Keratinocyte (primary cell): ENCODE measurements at regions not wholly inside any gene's neighbourhood (a gene's known extent, or its start where the extent isn't known, plus 50 kb on each side); places are given as distances from the start of the nearest gene placed in this dataset.

Experiments used
- DNase-seq: peaks from one replicate; pipeline ENCODE4 v3.0.0-alpha.2; 2011; ENCODE audit warnings: low read depth, missing footprints, low spot score
- FAIRE-seq: peaks from 2 replicates; lab custom pipeline; 2011; peaks lifted over from hg19 to GRCh38; lab: Jason Lieb, UNC
- H2AFZ ChIP-seq: 2 replicates; pipeline ENCODE4 v1.6.0; 2012; ENCODE audit warnings: low read length, control low read depth, inconsistent platforms; ENCODE audit not compliant: control insufficient read depth
- H3K27ac ChIP-seq: 2 replicates; pipeline ENCODE4 v1.5.1; 2011; ENCODE audit warnings: low read length; ENCODE audit not compliant: control insufficient read depth, insufficient read depth
- H3K27me3 ChIP-seq: 3 replicates; pipeline ENCODE4 v1.6.0; 2011; ENCODE audit warnings: low read length; ENCODE audit not compliant: control insufficient read depth, insufficient read depth; ENCODE audit errors: extremely low read depth
- H3K36me3 ChIP-seq, 2 experiments: 2 replicates in 1 of 2; 3 replicates in 1 of 2; pipeline ENCODE4 v1.5.1; 2011; ENCODE audit warnings: low read length in 2 of 2, mild to moderate bottlenecking in 1 of 2; ENCODE audit not compliant: control insufficient read depth in 2 of 2, insufficient read depth in 2 of 2; ENCODE audit errors: extremely low read depth in 1 of 2
- H3K4me1 ChIP-seq: 3 replicates; pipeline ENCODE4 v1.5.1; 2011; ENCODE audit warnings: low read length; ENCODE audit not compliant: control insufficient read depth, insufficient read depth; ENCODE audit errors: extremely low read depth
- H3K4me2 ChIP-seq: 3 replicates; pipeline ENCODE4 v1.6.0; 2011; ENCODE audit warnings: low read depth, low read length; ENCODE audit not compliant: control insufficient read depth, insufficient read depth; ENCODE audit errors: extremely low read depth
- H3K4me3 ChIP-seq, 3 experiments: fragments of 200-600 bp in 1 of 3; sonication (generic) in 1 of 3; 2 replicates in 2 of 3; 3 replicates in 1 of 3; pipeline ENCODE4 v1.5.1; 2011 to 2016; ENCODE audit warnings: low read length in 3 of 3, mild to moderate bottlenecking in 3 of 3, control low read depth in 2 of 3, inconsistent platforms in 1 of 3, low read depth in 1 of 3, mixed read lengths in 1 of 3, mixed run types in 1 of 3, moderate library complexity in 1 of 3; ENCODE audit not compliant: control insufficient read depth in 2 of 3, insufficient read depth in 2 of 3; ENCODE audit errors: extremely low read depth in 1 of 3
- H3K79me2 ChIP-seq: 2 replicates; pipeline ENCODE4 v1.6.0; 2012; ENCODE audit warnings: low read length; ENCODE audit not compliant: control insufficient read depth, insufficient read depth
- H3K9ac ChIP-seq: 3 replicates; pipeline ENCODE4 v1.6.0; 2011; ENCODE audit warnings: low read length; ENCODE audit not compliant: control insufficient read depth, insufficient read depth; ENCODE audit errors: extremely low read depth
- H3K9me1 ChIP-seq: 3 replicates; pipeline ENCODE4 v1.6.0; 2011; ENCODE audit warnings: low read length; ENCODE audit not compliant: control insufficient read depth, insufficient read depth; ENCODE audit errors: extremely low read depth
- H3K9me3 ChIP-seq: 2 replicates; pipeline ENCODE4 v1.5.1; 2012; ENCODE audit warnings: low read depth, low read length; ENCODE audit not compliant: control insufficient read depth
- H4K20me1 ChIP-seq: 3 replicates; pipeline ENCODE4 v1.6.0; 2011; ENCODE audit warnings: low read length; ENCODE audit not compliant: control insufficient read depth, insufficient read depth; ENCODE audit errors: extremely low read depth
- EZH2 ChIP-seq: IDR thresholded peaks from one replicate; pipeline ENCODE4 v1.6.1; 2012; ENCODE audit warnings: inconsistent platforms, mild to moderate bottlenecking, low read length, moderate library complexity
- dilution Hi-C: fragments of 300-500 bp; cut with MboI; formaldehyde crosslinking; loops from one replicate; pipeline ENCODE4 v1.7.0; 2020; ENCODE audit warnings: low sequenced_read_pairs; ENCODE audit not compliant: extremely low pct_ligation_motif_present
- TF ChIP-seq, protein P1 (sequence below), 3 experiments: IDR thresholded peaks in 1 of 3; conservative IDR thresholded peaks in 1 of 3; optimal IDR thresholded peaks in 1 of 3; 2 replicates in 2 of 3; 3 replicates in 1 of 3; pipeline versions ENCODE3 to v1.5.1; 2011; ENCODE audit warnings: low read length in 3 of 3, mild to moderate bottlenecking in 3 of 3, moderate library complexity in 2 of 3, control low read depth in 1 of 3, inconsistent platforms in 1 of 3; ENCODE audit not compliant: insufficient read depth in 2 of 3; ENCODE audit errors: extremely low read depth in 1 of 3

DNA sequence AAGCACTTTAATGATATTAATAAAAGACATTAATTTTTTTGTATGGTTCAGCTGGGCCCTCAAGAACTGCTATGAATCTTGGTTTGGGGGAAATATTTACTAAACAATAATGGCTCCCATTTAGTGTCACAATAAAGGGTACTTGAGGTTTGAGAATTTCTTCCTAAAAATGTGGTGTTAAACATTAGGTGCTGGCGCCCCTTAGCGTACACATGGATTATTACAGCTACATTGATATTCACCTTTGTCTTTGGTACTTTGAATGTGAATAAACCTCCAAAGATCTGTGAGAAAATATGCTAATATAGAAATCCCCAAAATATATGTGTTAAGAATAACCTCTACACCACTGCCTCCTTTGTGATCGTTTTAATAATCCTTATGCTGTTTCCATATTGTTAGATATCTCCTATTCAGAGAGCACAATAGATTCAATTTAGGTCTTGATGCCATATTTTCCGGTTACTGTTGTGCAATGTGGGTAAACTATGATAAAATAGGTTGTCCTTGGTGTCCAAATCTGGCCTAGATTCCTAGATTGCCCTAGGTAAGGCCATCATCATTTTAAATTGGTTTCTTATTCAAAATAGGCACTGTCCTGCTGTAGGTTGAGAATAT lies 161.8 kb upstream of the CACNA2D1 start:
- Histone ChIP-seq H2AFZ (no peak overlapping the region), H3K27me3 (no peaks in the 10 kb centered on the region), H4K20me1 (no peaks in the 10 kb centered on the region), H3K79me2 (no peaks in the 10 kb centered on the region), H3K4me2 (no peak overlapping the region), H3K4me1 (no peaks in the 10 kb centered on the region), H3K9me1 (no peaks in the 10 kb centered on the region), H3K27ac (no peak overlapping the region), H3K4me3 (no peak overlapping the region), H3K36me3 (no peaks in the 10 kb centered on the region), H3K9me3 (no peaks in the 10 kb centered on the region), H3K9ac (no peak overlapping the region)
- dilution Hi-C loops: no loop called here
- no peak for TF ChIP-seq EZH2
- TF ChIP-seq, protein P1, sequence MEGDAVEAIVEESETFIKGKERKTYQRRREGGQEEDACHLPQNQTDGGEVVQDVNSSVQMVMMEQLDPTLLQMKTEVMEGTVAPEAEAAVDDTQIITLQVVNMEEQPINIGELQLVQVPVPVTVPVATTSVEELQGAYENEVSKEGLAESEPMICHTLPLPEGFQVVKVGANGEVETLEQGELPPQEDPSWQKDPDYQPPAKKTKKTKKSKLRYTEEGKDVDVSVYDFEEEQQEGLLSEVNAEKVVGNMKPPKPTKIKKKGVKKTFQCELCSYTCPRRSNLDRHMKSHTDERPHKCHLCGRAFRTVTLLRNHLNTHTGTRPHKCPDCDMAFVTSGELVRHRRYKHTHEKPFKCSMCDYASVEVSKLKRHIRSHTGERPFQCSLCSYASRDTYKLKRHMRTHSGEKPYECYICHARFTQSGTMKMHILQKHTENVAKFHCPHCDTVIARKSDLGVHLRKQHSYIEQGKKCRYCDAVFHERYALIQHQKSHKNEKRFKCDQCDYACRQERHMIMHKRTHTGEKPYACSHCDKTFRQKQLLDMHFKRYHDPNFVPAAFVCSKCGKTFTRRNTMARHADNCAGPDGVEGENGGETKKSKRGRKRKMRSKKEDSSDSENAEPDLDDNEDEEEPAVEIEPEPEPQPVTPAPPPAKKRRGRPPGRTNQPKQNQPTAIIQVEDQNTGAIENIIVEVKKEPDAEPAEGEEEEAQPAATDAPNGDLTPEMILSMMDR (optimal IDR thresholded peaks at IDR 0.05 in 1 of 3, IDR thresholded peaks at IDR 0.05 in 1 of 3, conservative IDR thresholded peaks at IDR 0.05 in 1 of 3; ENCODE audit: extremely low read depth in 1 of 3, insufficient read depth in 2 of 3, low read length in 3 of 3): peak in 2 of 3 experiments; percentile 52 to 61
- DNase-seq: peak; percentile 1
- FAIRE-seq: peak; percentile 53

GRCh38 chr7:82602066-82602465 lies 158.5 kb upstream of the CACNA2D1 start:
- no peaks in the 10 kb centered on the region for H3K9me3 ChIP-seq
- no peaks in the 10 kb centered on the region for H3K36me3 ChIP-seq
- dilution Hi-C loops: no loop called here
- FAIRE-seq: no peak
- H3K9me1 ChIP-seq: no peaks in the 10 kb centered on the region
- no peak for DNase-seq
- H3K79me2 ChIP-seq: no peaks in the 10 kb centered on the region
- H2AFZ ChIP-seq: no peak overlapping the region
- no peak overlapping the region for H3K4me3 ChIP-seq
- TF ChIP-seq, protein P1 (optimal IDR thresholded peaks at IDR 0.05 in 1 of 3, IDR thresholded peaks at IDR 0.05 in 1 of 3, conservative IDR thresholded peaks at IDR 0.05 in 1 of 3; ENCODE audit: extremely low read depth in 1 of 3, insufficient read depth in 2 of 3, low read length in 3 of 3): no peak
- TF ChIP-seq EZH2: no peak
- no peaks in the 10 kb centered on the region for H3K27me3 ChIP-seq
- H3K4me2 ChIP-seq: no peak overlapping the region
- H3K9ac ChIP-seq: no peak overlapping the region
- no peaks in the 10 kb centered on the region for H4K20me1 ChIP-seq
- H3K27ac ChIP-seq: no peak overlapping the region
- H3K4me1 ChIP-seq: no peaks in the 10 kb centered on the region
